HFFc6 (cell line): ENCODE measurements at regions not wholly inside any gene's neighbourhood (a gene's known extent, or its start where the extent isn't known, plus 50 kb on each side); places are given as distances from the start of the nearest gene placed in this dataset.

Experiments
- DNase-seq: peaks from one replicate; pipeline ENCODE4 v3.0.0-alpha.2; 2018
- H3K27ac Mint-ChIP-seq: 2 replicates; pipeline ENCODE4 v1.8.0; 2020; ENCODE audit warnings: mild to moderate bottlenecking, mixed read lengths
- H3K27me3 Mint-ChIP-seq: 2 replicates; pipeline ENCODE4 v1.8.0; 2021; ENCODE audit warnings: mild to moderate bottlenecking, moderate library complexity, mixed read lengths; ENCODE audit not compliant: insufficient read depth
- H3K36me3 Mint-ChIP-seq: 2 replicates; pipeline ENCODE4 v1.8.0; 2021; ENCODE audit warnings: low read depth, mixed read lengths
- H3K4me1 Mint-ChIP-seq: 2 replicates; pipeline ENCODE4 v1.8.0; 2020; ENCODE audit warnings: low read depth, mixed read lengths
- H3K4me3 Mint-ChIP-seq: 2 replicates; pipeline ENCODE4 v1.8.0; 2020; ENCODE audit warnings: mild to moderate bottlenecking, moderate library complexity, mixed read lengths
- H3K9me3 Mint-ChIP-seq: 2 replicates; pipeline ENCODE4 v1.8.0; 2020; ENCODE audit warnings: mild to moderate bottlenecking, mixed read lengths
- CTCF ChIP-seq: fragments of 200-600 bp; sonication (generic); IDR thresholded peaks from 2 replicates; pipeline ENCODE4 v1.5.0; 2021; ENCODE audit warnings: antibody characterized with exemption, mild to moderate bottlenecking

DNA sequence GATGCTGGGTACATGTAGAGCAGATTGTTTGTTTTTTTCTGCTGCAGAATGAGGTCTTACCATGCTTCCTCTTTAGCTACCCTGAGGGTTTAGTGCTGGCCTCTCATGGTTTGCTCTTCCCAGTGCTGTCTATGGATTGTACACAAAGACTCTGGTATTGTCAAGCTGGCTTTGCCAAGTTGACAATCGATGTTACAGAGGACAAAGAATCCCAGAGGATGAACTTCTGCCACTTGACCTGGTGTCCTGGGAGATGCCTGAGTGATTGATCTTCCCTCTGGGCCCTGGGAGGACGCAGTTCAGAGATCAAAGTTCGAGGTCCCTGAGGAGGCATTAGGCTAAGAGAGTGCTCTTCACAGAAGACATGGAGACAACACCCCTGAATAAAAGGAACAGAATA lies 865.4 kb downstream of the CCSER2 start:
- Mint-ChIP-seq H3K9me3 (peaks cover 58% of the 10 kb centered on the region), H3K27ac (no peak overlapping the region), H3K36me3 (no peaks in the 10 kb centered on the region), H3K4me1 (no peaks in the 10 kb centered on the region), H3K27me3 (no peaks in the 10 kb centered on the region; the same call in 1 of the 2 replicates), H3K4me3 (no peak overlapping the region)
- TF ChIP-seq CTCF: no peak
- DNase-seq: no peak

- no peaks in the 10 kb centered on the region for H3K36me3 Mint-ChIP-seq
- H3K4me3 Mint-ChIP-seq: no peak overlapping the region
- no peak for DNase-seq
- no peaks in the 10 kb centered on the region for H3K4me1 Mint-ChIP-seq
- no peaks in the 10 kb centered on the region; the same call in 1 of the 2 replicates for H3K27me3 Mint-ChIP-seq
- no peak overlapping the region for H3K27ac Mint-ChIP-seq
- no peak for TF ChIP-seq CTCF
- peaks cover 55% of the 10 kb centered on the region for H3K9me3 Mint-ChIP-seq
These were observed 866.3 kb downstream of the CCSER2 start for GRCh38 chr10:85194706-85195105.

GRCh38 chr10:85195596-85195995 lies 867.2 kb downstream of the CCSER2 start:
- Mint-ChIP-seq H3K9me3 (peaks cover 56% of the 10 kb centered on the region), H3K4me3 (no peak overlapping the region), H3K27me3 (no peaks in the 10 kb centered on the region; the same call in 1 of the 2 replicates), H3K4me1 (no peaks in the 10 kb centered on the region), H3K27ac (no peak overlapping the region), H3K36me3 (0 out of 2 replicates have a peak, but pooled peaks cover 3% of the 10 kb centered on the region)
- TF ChIP-seq CTCF: no peak
- DNase-seq: no peak

DNA sequence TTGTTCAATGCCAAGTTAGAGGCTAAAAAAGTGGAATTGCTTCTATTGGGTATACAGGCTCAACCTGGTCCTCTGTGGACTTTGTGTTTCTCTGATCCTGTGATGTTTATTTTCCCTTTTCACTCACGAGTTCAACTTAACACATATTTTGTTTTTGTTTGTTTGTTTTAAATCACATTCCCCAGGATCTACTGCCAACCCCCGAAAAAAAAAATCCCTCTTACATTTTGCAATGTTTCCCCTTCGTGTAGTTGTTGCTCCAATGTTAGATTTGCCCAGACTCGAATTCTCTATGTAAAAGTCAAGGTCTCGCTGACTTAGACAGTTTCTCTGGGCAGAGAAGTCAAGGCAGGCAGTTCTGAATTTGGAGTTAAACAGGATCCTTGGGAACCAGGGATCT lies 876.4 kb downstream of the CCSER2 start:
- H3K4me3 Mint-ChIP-seq: no peak overlapping the region
- H3K4me1 Mint-ChIP-seq: no peaks in the 10 kb centered on the region
- no peaks in the 10 kb centered on the region; the same call in 1 of the 2 replicates for H3K27me3 Mint-ChIP-seq
- 0 out of 2 replicates have a peak, but pooled peaks cover 6% of the 10 kb centered on the region for H3K36me3 Mint-ChIP-seq
- DNase-seq: no peak
- H3K9me3 Mint-ChIP-seq: peaks cover 48% of the 10 kb centered on the region
- TF ChIP-seq CTCF: no peak
- no peak overlapping the region for H3K27ac Mint-ChIP-seq

- no peak for TF ChIP-seq CTCF
- Mint-ChIP-seq H3K36me3 (no peaks in the 10 kb centered on the region), H3K27ac (no peak overlapping the region), H3K9me3 (peaks cover 47% of the 10 kb centered on the region), H3K4me1 (no peaks in the 10 kb centered on the region), H3K4me3 (no peak overlapping the region), H3K27me3 (no peaks in the 10 kb centered on the region)
- no peak for DNase-seq
These were observed 884.1 kb downstream of the CCSER2 start for GRCh38 chr10:85212526-85212925.

DNA sequence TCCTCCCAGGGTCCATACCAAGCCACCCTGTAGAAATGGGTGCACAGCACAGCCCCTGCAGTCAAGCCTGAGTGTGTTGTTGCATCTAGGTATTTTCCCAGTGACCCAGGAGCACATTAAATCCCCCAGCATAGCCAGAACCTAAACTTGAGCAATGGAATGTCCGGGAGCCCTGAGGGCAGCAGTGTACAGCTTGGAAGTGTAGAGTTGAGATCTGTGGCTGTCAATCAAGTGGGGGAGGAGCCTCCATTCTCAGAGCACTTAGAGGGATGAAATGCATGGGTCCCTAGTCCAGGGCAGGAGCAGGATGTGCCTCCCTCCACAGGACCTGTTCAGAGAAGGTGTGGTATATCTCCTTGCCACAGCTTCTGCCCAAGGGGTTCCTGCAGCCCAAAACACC lies 885.1 kb downstream of the CCSER2 start:
- Mint-ChIP-seq H3K27me3 (no peaks in the 10 kb centered on the region), H3K4me1 (no peaks in the 10 kb centered on the region), H3K36me3 (no peaks in the 10 kb centered on the region), H3K4me3 (no peak overlapping the region), H3K9me3 (peaks cover 41% of the 10 kb centered on the region), H3K27ac (no peak overlapping the region)
- no peak for TF ChIP-seq CTCF
- DNase-seq: no peak
